HCT116 (cell line): ENCODE measurements at regions not wholly inside any gene's neighbourhood (a gene's known extent, or its start where the extent isn't known, plus 50 kb on each side); places are given as distances from the start of the nearest gene placed in this dataset.

Source experiments
- CBX3 ChIP-seq: IDR thresholded peaks from 2 replicates; pipeline ENCODE4 v1.6.1; 2012; ENCODE audit warnings: low read depth
- CEBPB ChIP-seq: IDR thresholded peaks from 2 replicates; pipeline ENCODE4 v1.6.1; 2012; ENCODE audit warnings: low read depth
- CTCF ChIP-seq, 3 experiments: fragments of 200-600 bp in 1 of 3; sonication (generic) in 1 of 3; IDR thresholded peaks in 2 of 3; conservative IDR thresholded peaks in 1 of 3; 2 replicates each; pipeline ENCODE4 v1.5.1; 2012 to 2017; ENCODE audit warnings: low read depth in 2 of 3, low read length in 2 of 3, antibody characterized with exemption in 1 of 3, borderline replicate concordance in 1 of 3, control low read depth in 1 of 3, mild to moderate bottlenecking in 1 of 3, mixed read lengths in 1 of 3, mixed run types in 1 of 3, moderate library complexity in 1 of 3; ENCODE audit not compliant: insufficient read depth in 1 of 3
- EZH2phosphoT487 ChIP-seq: fragments of 200-600 bp; IDR thresholded peaks from 2 replicates; pipeline ENCODE4 v1.6.1; 2018; ENCODE audit warnings: antibody characterized with exemption, borderline replicate concordance
- JUND ChIP-seq: IDR thresholded peaks from 2 replicates; pipeline ENCODE4 v1.6.1; 2012
- POLR2A ChIP-seq: IDR thresholded peaks from 2 replicates; pipeline ENCODE4 v1.7.0; 2011; ENCODE audit warnings: borderline replicate concordance; ENCODE audit not compliant: insufficient read depth, insufficient read length; ENCODE audit errors: extremely low read depth
- POLR2AphosphoS5 ChIP-seq: IDR thresholded peaks from 2 replicates; pipeline ENCODE4 v1.6.1; 2011; ENCODE audit warnings: mild to moderate bottlenecking, low read depth, low read length, moderate library complexity
- ZNF274 ChIP-seq: fragments of 200-500 bp; sonication (Bioruptor generic); IDR thresholded peaks from 2 replicates; pipeline ENCODE4 v1.6.1; 2014; ENCODE audit warnings: mild to moderate bottlenecking, low read depth, low read length, inconsistent platforms

GRCh38 chr3:105259496-105259895 is 107.2 kb upstream of the ALCAM start:
- no peak for TF ChIP-seq JUND
- no peak for TF ChIP-seq ZNF274
- no peak for TF ChIP-seq CTCF (IDR thresholded peaks at IDR 0.05 in 2 of 3, conservative IDR thresholded peaks at IDR 0.05 in 1 of 3; ENCODE audit: borderline replicate concordance in 1 of 3, insufficient read depth in 1 of 3, low read depth in 2 of 3, low read length in 2 of 3)
- TF ChIP-seq CBX3 = no peak
- no peak for TF ChIP-seq EZH2phosphoT487
- no peak for TF ChIP-seq CEBPB
- TF ChIP-seq POLR2A = no peak
- TF ChIP-seq POLR2AphosphoS5 = no peak
